IPS-20b (cell line): ENCODE measurements at regions not wholly inside any gene's neighbourhood (a gene's known extent, or its start where the extent isn't known, plus 50 kb on each side); places are given as distances from the start of the nearest gene placed in this dataset.

ENCODE experiments used
- H3K27ac ChIP-seq: one replicate; pipeline ENCODE4 v1.5.1; 2013; ENCODE audit warnings: low read length
- H3K27me3 ChIP-seq: 2 replicates; pipeline ENCODE4 v1.6.1; 2013; ENCODE audit warnings: mild to moderate bottlenecking, low read length, inconsistent platforms; ENCODE audit not compliant: insufficient read depth
- H3K36me3 ChIP-seq: 2 replicates; pipeline ENCODE4 v1.6.1; 2013; ENCODE audit warnings: low read depth, mild to moderate bottlenecking, inconsistent platforms, low read length, moderate library complexity; ENCODE audit not compliant: insufficient read depth
- H3K4me1 ChIP-seq: 2 replicates; pipeline ENCODE4 v1.6.1; 2013; ENCODE audit warnings: mild to moderate bottlenecking, control low read depth, inconsistent platforms, low read length, moderate library complexity; ENCODE audit not compliant: insufficient read depth
- H3K4me3 ChIP-seq: 2 replicates; pipeline ENCODE4 v1.5.1; 2013; ENCODE audit warnings: mild to moderate bottlenecking, low read length, inconsistent platforms
- H3K9ac ChIP-seq: 2 replicates; pipeline ENCODE4 v1.6.1; 2013; ENCODE audit warnings: low read depth, mild to moderate bottlenecking, inconsistent platforms, low read length, moderate library complexity
- H3K9me3 ChIP-seq: 2 replicates; pipeline ENCODE4 v1.6.1; 2013; ENCODE audit warnings: mild to moderate bottlenecking, low read depth, low read length, inconsistent platforms; ENCODE audit not compliant: insufficient read depth

DNA sequence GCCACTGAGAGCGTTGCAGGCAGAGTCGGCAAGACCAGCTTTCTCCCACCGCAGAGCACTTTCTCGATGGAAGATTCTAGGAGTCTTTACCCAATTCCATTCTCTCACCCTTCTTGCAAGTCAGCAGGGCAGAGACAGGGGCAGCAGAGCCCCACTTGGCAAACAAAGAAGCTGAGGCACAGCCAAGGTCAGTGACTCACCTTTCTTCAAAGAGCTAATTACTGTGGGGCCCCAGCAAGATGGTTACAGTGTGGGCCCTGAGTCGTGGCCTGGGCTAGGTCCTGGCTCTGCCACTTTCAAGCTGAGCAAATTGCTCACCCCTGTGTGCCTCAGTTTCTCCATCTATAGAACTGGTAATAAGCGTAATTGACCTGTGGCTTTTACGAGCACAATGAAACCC is 277.0 kb downstream of the PREX1 start:
- Histone ChIP-seq H3K27me3 (no peaks in the 10 kb centered on the region), H3K27ac (no peak overlapping the region), H3K4me3 (no peak overlapping the region), H3K9ac (no peak overlapping the region), H3K36me3 (no peaks in the 10 kb centered on the region), H3K9me3 (no peaks in the 10 kb centered on the region), H3K4me1 (no peaks in the 10 kb centered on the region)

GRCh38 chr20:48547664-48548063 is 280.1 kb downstream of the PREX1 start:
- Histone ChIP-seq H3K4me1 (no peaks in the 10 kb centered on the region), H3K9ac (no peak overlapping the region), H3K27ac (no peak overlapping the region), H3K4me3 (no peak overlapping the region), H3K9me3 (peaks cover 4% of the 10 kb centered on the region; the same call in 1 of the 2 replicates), H3K36me3 (no peaks in the 10 kb centered on the region), H3K27me3 (no peaks in the 10 kb centered on the region)

- Histone ChIP-seq H3K9ac (no peak overlapping the region), H3K27ac (no peak overlapping the region), H3K4me1 (no peaks in the 10 kb centered on the region)
These were observed 283.1 kb downstream of the PREX1 start for GRCh38 chr20:48544402-48545339.

GRCh38 chr20:48541581-48542071 is 286.2 kb downstream of the PREX1 start:
- no peak overlapping the region for H3K27ac ChIP-seq
- H3K4me1 ChIP-seq = peaks cover 20% of the 10 kb centered on the region
- H3K27me3 ChIP-seq = no peaks in the 10 kb centered on the region
- H3K4me3 ChIP-seq = no peak overlapping the region
- peaks cover 9% of the 10 kb centered on the region; the same call in 1 of the 2 replicates for H3K9me3 ChIP-seq
- H3K9ac ChIP-seq = no peak overlapping the region
- H3K36me3 ChIP-seq = no peaks in the 10 kb centered on the region

More at GRCh38 chr20:48544402-48545339, 283.1 kb downstream of the PREX1 start:
- Histone ChIP-seq H3K4me3 (no peak overlapping the region), H3K27me3 (no peaks in the 10 kb centered on the region), H3K36me3 (no peaks in the 10 kb centered on the region), H3K9me3 (peaks cover 9% of the 10 kb centered on the region; the same call in 1 of the 2 replicates)

GRCh38 chr20:48538856-48539255 is 288.9 kb downstream of the PREX1 start:
- H3K9me3 ChIP-seq = peaks cover 9% of the 10 kb centered on the region; the same call in 1 of the 2 replicates
- H3K4me1 ChIP-seq = peaks cover 20% of the 10 kb centered on the region
- no peaks in the 10 kb centered on the region for H3K27me3 ChIP-seq
- peak overlapping the region; percentile 42; the same call in 1 of the 2 replicates for H3K4me3 ChIP-seq
- peak overlapping the region; percentile 64 for H3K27ac ChIP-seq
- peak overlapping the region; percentile 24; the same call in 1 of the 2 replicates for H3K9ac ChIP-seq
- no peaks in the 10 kb centered on the region for H3K36me3 ChIP-seq

DNA sequence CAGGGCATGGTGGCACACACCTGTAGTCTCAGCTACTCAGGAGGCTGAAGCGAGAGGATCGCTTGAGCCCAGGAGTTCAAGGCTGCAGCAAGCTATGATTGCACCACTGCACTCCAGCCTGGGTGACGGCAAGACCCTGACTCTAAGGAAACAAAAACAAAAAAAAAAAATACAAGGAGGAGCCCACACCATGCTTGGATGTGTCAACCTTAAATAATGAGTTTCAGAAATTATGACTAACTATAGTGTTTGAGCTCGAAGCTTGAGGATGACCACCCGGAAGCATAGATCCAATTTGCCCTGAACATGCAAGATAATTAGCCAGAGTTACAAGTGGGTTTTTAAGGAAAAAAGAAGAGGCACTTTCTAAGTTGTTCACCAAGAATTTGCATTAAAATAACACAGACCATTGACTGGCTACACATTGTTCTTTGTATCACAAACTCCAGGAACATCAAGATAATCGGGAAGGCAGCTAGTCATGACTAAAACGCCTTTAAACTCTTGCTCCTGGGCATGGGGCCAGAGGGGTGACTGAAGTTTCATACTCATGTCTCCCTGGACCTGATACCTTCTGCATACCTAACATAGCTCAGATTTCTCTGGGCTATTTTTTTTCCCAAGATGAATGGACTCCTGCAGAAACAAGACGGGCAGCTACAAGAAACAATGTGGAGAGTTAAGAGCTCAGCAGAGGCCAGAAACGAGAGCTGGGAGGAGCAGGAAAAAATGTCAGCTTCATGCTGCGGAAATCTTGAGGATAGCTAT is 289.6 kb downstream of the PREX1 start:
- peak overlapping the region; percentile 42 for H3K4me3 ChIP-seq
- H3K27ac ChIP-seq = peak overlapping the region; percentile 64
- peaks cover 20% of the 10 kb centered on the region for H3K4me1 ChIP-seq
- H3K36me3 ChIP-seq = no peaks in the 10 kb centered on the region
- H3K9ac ChIP-seq = peak overlapping the region; percentile 24; the same call in 1 of the 2 replicates
- no peaks in the 10 kb centered on the region for H3K27me3 ChIP-seq
- H3K9me3 ChIP-seq = peaks cover 9% of the 10 kb centered on the region; the same call in 1 of the 2 replicates

- Histone ChIP-seq H3K4me3 (no peak overlapping the region), H3K27me3 (no peaks in the 10 kb centered on the region), H3K4me1 (peaks cover 20% of the 10 kb centered on the region), H3K27ac (no peak overlapping the region), H3K36me3 (no peaks in the 10 kb centered on the region), H3K9me3 (no peaks in the 10 kb centered on the region), H3K9ac (no peak overlapping the region)
These were observed 291.6 kb downstream of the PREX1 start for GRCh38 chr20:48536206-48536605.

- H3K9ac ChIP-seq = no peak overlapping the region
- H3K4me3 ChIP-seq = no peak overlapping the region
- H3K4me1 ChIP-seq = peaks cover 20% of the 10 kb centered on the region
- H3K9me3 ChIP-seq = no peaks in the 10 kb centered on the region
- no peaks in the 10 kb centered on the region for H3K36me3 ChIP-seq
- no peaks in the 10 kb centered on the region for H3K27me3 ChIP-seq
- no peak overlapping the region for H3K27ac ChIP-seq
These were observed 292.2 kb downstream of the PREX1 start for GRCh38 chr20:48535556-48535955.

DNA sequence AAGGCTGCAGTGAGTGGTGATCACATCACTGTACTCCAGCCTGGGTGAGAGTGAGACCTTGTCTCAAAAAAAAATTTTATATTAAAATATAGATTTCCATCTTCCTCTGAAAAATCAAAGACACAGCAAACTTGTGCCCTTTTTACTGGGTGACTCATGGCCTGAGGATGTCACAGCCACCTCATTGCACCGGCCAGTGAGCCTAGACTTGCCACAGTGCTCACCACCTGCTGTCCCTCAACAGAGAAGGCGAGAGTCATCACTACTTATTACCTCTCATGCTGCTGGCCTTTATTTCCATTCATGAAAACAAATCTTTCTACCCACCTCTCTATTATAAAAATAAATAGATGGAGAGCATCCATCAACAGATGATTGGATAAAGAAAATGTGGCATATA is 295.8 kb downstream of the PREX1 start:
- Histone ChIP-seq H3K9me3 (no peaks in the 10 kb centered on the region), H3K27me3 (no peaks in the 10 kb centered on the region), H3K36me3 (no peaks in the 10 kb centered on the region), H3K9ac (no peak overlapping the region), H3K4me1 (no peaks in the 10 kb centered on the region), H3K4me3 (no peak overlapping the region), H3K27ac (no peak overlapping the region)

- Histone ChIP-seq H3K36me3 (no peaks in the 10 kb centered on the region), H3K9ac (no peak overlapping the region), H3K9me3 (no peaks in the 10 kb centered on the region), H3K4me3 (no peak overlapping the region), H3K27ac (no peak overlapping the region), H3K27me3 (no peaks in the 10 kb centered on the region), H3K4me1 (no peaks in the 10 kb centered on the region)
These were observed 296.3 kb downstream of the PREX1 start for GRCh38 chr20:48531505-48531904.

- Histone ChIP-seq H3K4me1 (no peaks in the 10 kb centered on the region), H3K9me3 (no peaks in the 10 kb centered on the region), H3K27me3 (no peaks in the 10 kb centered on the region), H3K36me3 (no peaks in the 10 kb centered on the region), H3K9ac (no peak overlapping the region), H3K27ac (no peak overlapping the region), H3K4me3 (no peak overlapping the region)
These were observed 296.8 kb downstream of the PREX1 start for GRCh38 chr20:48530957-48531356.
